ENCODE measurements at regions not wholly inside any gene's neighbourhood (a gene's known extent, or its start where the extent isn't known, plus 50 kb on each side); places are given as distances from the start of the nearest gene placed in this dataset.

- TF ChIP-seq EZH2 (IDR thresholded peaks at IDR 0.05; ENCODE audit: borderline replicate concordance, low read depth, low read length, severe bottlenecking) (no peak), CTCF (IDR thresholded peaks at IDR 0.05; ENCODE audit: borderline replicate concordance, extremely low read depth, low read length, poor library complexity, severe bottlenecking) (no peak)
- H3K4me3 ChIP-seq (ENCODE audit: low read depth in 1 of 2, low read length in 2 of 2), result no peak overlapping the region
- no peaks in the 10 kb centered on the region for H3K9me3 ChIP-seq (ENCODE audit: insufficient read depth, low read length, severe bottlenecking)
- H2AFZ ChIP-seq (ENCODE audit: low read depth, low read length), result no peak overlapping the region
- no peaks in the 10 kb centered on the region for H3K36me3 ChIP-seq (ENCODE audit: insufficient read depth, low read length)
- no peaks in the 10 kb centered on the region for H4K20me1 ChIP-seq (ENCODE audit: insufficient read depth, low read length)
- no peaks in the 10 kb centered on the region for H3K4me1 ChIP-seq (ENCODE audit: insufficient read depth, low read length)
- no peak overlapping the region for H3K27ac ChIP-seq (ENCODE audit: low read length)
- DNase-seq (no peak), ATAC-seq (ENCODE audit: insufficient read depth, low read depth) (no peak)
- no peaks in the 10 kb centered on the region for H3K79me2 ChIP-seq (ENCODE audit: insufficient read depth, low read length)
- no peak overlapping the region for H3K4me2 ChIP-seq (ENCODE audit: insufficient read depth, low read length)
- H3K9ac ChIP-seq (ENCODE audit: low read depth, low read length), result no peak overlapping the region
- H3K27me3 ChIP-seq (ENCODE audit: insufficient read depth, low read length, poor library complexity), result peaks cover 11% of the 10 kb centered on the region
Measured at GRCh38 chr18:2178036-2178435, 393.3 kb downstream of the METTL4 start.

- ATAC-seq (ENCODE audit: insufficient read depth, low read depth), result no peak
- H3K4me2 ChIP-seq (ENCODE audit: insufficient read depth, low read length), result no peak overlapping the region
- H3K9ac ChIP-seq (ENCODE audit: low read depth, low read length), result no peak overlapping the region
- no peaks in the 10 kb centered on the region for H3K9me3 ChIP-seq (ENCODE audit: insufficient read depth, low read length, severe bottlenecking)
- no peak overlapping the region for H2AFZ ChIP-seq (ENCODE audit: low read depth, low read length)
- no peaks in the 10 kb centered on the region for H3K4me1 ChIP-seq (ENCODE audit: insufficient read depth, low read length)
- H3K79me2 ChIP-seq (ENCODE audit: insufficient read depth, low read length), result no peaks in the 10 kb centered on the region
- TF ChIP-seq CTCF (IDR thresholded peaks at IDR 0.05; ENCODE audit: borderline replicate concordance, extremely low read depth, low read length, poor library complexity, severe bottlenecking), result no peak
- H3K4me3 ChIP-seq (ENCODE audit: low read depth in 1 of 2, low read length in 2 of 2), result no peak overlapping the region
- H4K20me1 ChIP-seq (ENCODE audit: insufficient read depth, low read length), result no peaks in the 10 kb centered on the region
- no peaks in the 10 kb centered on the region for H3K36me3 ChIP-seq (ENCODE audit: insufficient read depth, low read length)
- no peak for DNase-seq
- peaks cover 4% of the 10 kb centered on the region for H3K27me3 ChIP-seq (ENCODE audit: insufficient read depth, low read length, poor library complexity)
- H3K27ac ChIP-seq (ENCODE audit: low read length), result no peak overlapping the region
Measured at GRCh38 chr18:2179498-2180183, 391.7 kb downstream of the METTL4 start.

GRCh38 chr18:2180586-2180985 is 390.7 kb downstream of the METTL4 start:
- H3K27ac ChIP-seq (ENCODE audit: low read length), result no peak overlapping the region
- H3K27me3 ChIP-seq (ENCODE audit: insufficient read depth, low read length, poor library complexity), result no peaks in the 10 kb centered on the region
- no peaks in the 10 kb centered on the region for H3K36me3 ChIP-seq (ENCODE audit: insufficient read depth, low read length)
- no peak overlapping the region for H3K4me2 ChIP-seq (ENCODE audit: insufficient read depth, low read length)
- no peak overlapping the region for H3K9ac ChIP-seq (ENCODE audit: low read depth, low read length)
- ATAC-seq (ENCODE audit: insufficient read depth, low read depth) (no peak), DNase-seq (no peak)
- H3K4me1 ChIP-seq (ENCODE audit: insufficient read depth, low read length), result no peaks in the 10 kb centered on the region
- no peak for TF ChIP-seq CTCF (IDR thresholded peaks at IDR 0.05; ENCODE audit: borderline replicate concordance, extremely low read depth, low read length, poor library complexity, severe bottlenecking)
- TF ChIP-seq EZH2 (IDR thresholded peaks at IDR 0.05; ENCODE audit: borderline replicate concordance, low read depth, low read length, severe bottlenecking), result no peak
- no peak overlapping the region for H3K4me3 ChIP-seq (ENCODE audit: low read depth in 1 of 2, low read length in 2 of 2)
- no peaks in the 10 kb centered on the region for H3K79me2 ChIP-seq (ENCODE audit: insufficient read depth, low read length)
- no peaks in the 10 kb centered on the region for H3K9me3 ChIP-seq (ENCODE audit: insufficient read depth, low read length, severe bottlenecking)
- no peaks in the 10 kb centered on the region for H4K20me1 ChIP-seq (ENCODE audit: insufficient read depth, low read length)
- H2AFZ ChIP-seq (ENCODE audit: low read depth, low read length), result no peak overlapping the region

All from DND-41 (cell line).